GM11168 (cell line): ENCODE measurements at regions not wholly inside any gene's neighbourhood (a gene's known extent, or its start where the extent isn't known, plus 50 kb on each side); places are given as distances from the start of the nearest gene placed in this dataset.
"Not testable (repeated sequence)": the region's sequence is repeated elsewhere in the genome, so short reads cannot be mapped to it uniquely, and the experiment has no call there.

ENCODE experiments used
- in situ Hi-C: fragments of 300-500 bp; cut with MboI; formaldehyde crosslinking; loops from one replicate; pipeline ENCODE4 v1.12.0; 2022; ENCODE audit warnings: low sequenced_read_pairs; ENCODE audit not compliant: unreplicated experiment

DNA sequence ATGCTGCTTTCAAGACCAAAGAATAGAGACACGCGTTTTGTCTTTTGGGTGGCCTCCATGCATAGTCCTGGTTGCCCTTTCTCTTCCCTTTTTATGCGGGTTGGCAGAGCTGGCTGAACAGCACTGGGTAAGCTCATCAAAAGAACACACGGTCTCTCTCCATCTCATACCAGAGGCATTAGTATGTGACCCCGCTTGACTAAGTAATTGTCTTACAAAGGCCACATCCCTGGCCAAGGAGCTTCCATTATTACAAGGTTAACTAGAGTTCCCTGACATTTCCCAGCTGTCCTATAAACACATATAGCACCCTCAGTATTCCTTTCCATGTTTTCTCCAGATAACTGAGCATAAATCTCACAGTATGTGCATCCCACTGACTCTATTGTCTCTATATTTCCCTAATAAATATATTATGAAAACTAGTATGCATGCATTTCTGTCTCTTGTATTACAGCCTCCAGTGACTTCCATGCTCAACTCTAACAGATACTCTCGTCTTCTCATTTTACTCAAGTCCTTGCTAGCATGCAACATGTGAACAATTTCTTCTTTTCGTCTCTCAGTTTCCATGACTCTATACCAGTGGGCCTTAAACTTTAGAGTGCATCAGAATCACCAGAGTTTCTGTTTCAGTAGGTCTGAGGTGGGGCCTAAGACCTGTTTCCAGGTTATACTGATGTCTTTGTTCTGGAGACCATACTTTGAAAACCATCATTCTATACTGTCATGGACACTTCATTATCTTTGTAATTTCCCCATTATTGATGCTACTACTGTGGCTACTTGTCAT lies 247.7 kb upstream of the ARSJ start:
- in situ Hi-C loops: no loop called here

GRCh38 chr4:114229706-114230105 lies 250.3 kb upstream of the ARSJ start:
- in situ Hi-C loops: no loop called here

DNA sequence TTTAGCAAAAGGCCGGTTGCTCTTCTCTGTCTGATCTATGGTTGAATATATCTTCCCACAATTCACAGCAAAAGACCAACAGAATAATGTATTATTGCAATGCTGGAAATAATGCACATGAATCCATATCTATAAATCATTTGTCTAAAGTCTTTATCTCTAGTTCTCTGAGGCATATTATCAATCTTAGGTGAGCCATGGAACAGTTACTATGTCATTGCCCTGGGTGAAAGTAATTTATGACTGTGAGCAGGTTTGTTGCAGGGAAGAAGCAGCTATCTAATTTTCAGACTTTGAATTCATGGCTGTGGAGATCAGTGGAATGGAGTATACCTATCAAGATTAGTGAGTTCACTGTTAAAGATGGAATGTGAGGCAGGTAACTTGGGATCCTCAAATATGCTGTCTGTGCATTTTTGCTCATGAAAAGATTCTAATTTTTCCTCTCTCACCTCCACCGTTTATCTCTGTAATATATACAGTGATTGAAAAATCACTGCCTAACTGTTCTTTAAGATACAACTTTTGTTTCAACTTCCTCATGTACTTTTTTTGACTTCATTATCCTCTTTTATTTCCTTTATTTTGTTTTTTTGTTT lies 256.8 kb upstream of the ARSJ start:
- in situ Hi-C loops: no loop called here

DNA sequence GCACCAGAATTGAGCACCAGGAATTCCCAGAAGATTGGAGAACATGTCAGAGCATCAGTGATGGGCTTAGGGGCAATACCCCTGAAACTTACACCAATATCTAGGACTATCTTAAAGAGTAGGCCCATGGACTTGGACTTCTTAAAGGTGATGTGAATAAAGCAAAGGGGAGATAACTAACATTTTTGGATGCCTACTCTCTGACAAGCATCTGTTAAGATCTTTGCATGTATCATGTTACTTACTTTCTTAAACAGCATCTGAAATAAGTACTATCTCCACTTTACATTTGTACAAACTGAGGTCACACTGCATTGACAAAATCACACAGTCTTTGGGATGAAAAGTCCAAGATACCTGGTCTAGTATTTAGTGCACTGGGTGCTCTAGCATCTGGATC lies 258.6 kb upstream of the ARSJ start:
- in situ Hi-C loops: no loop called here

- in situ Hi-C loops: no loop called here
These were observed 270.1 kb upstream of the ARSJ start for GRCh38 chr4:114249561-114249960.

- in situ Hi-C loops: no loop called here
These were observed 270.5 kb upstream of the ARSJ start for GRCh38 chr4:114249976-114250375.

DNA sequence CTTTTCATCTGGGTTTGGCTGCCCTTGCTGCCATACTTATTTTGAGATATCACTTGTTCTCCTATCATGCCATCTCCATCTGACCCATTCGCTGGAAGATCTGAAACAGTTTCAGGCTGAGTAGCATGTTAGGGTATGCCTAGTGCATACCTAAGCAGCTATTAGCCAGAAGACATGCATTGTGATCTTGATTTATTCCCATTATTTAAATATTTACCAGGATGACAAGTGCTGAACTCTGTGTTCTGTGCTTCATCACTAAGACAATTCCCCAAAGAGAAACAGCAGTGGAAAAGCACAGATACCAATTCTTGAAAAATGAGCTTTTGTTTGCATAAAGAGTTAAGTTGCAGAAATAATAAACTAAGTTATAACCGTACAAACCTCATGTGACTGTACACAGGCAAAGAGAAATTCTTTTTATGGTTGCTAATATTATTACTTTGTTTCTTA lies 271.0 kb upstream of the ARSJ start:
- in situ Hi-C loops: no loop called here

GRCh38 chr4:114251020-114251419 lies 271.6 kb upstream of the ARSJ start:
- in situ Hi-C loops: no loop called here

DNA sequence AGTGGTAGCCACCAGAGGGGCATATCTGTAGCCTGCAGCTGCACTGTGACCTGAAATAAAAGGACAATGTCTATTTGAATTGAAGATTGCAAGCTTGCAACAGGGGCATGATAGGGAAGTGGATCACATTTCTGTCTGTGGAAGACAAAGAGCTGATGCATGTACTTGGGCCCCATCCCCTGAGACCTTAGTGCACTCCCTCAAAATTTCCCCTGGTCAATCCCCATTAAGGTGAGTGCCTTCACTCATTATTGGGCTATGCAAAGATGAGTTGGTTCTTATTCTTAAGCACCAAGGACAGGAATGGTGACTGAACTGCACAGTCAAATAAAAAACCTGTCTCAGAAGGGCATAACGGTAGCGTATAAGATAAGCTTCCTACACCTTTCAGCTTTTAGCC lies 273.1 kb upstream of the ARSJ start:
- in situ Hi-C loops: no loop called here

DNA sequence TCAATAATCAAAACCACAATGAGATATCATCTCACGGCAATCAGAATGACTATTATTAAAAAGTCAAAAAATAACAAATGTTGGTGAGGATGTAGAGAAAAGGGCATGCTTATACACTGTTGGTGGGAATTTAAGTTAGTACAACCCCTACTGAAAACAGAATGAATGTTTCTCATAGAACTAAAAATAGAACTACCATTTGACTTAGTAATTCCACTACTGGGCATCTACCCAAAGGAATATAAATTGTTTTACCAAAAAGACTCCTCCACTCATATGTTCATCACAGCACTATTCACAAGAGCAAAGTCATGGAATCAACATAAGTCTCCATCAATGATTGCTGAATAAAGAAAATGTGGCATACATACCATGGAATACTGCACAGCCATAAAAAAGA lies 278.1 kb upstream of the ARSJ start:
- in situ Hi-C loops: no loop called here

- in situ Hi-C loops: not testable (repeated sequence)
These were observed 283.0 kb upstream of the ARSJ start for GRCh38 chr4:114262421-114262820.

DNA sequence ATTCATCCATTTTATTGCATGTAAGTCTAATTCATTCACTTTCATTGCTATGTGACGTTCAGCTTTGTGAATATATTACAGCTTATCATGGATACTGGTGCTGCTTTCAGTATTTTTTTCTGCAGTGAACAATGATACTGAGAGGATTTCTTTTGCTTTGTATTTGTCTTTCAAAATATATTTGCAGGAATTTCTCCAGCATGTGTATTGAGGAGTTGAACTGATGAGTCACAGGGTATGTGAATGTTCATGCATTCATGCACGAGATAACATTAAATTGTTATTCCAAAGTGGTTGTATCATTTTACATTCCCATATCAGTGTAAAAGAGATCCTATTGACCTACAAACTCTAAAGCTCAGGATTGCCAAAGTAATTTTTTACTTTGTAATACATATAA lies 283.8 kb upstream of the ARSJ start:
- in situ Hi-C loops: no loop called here

DNA sequence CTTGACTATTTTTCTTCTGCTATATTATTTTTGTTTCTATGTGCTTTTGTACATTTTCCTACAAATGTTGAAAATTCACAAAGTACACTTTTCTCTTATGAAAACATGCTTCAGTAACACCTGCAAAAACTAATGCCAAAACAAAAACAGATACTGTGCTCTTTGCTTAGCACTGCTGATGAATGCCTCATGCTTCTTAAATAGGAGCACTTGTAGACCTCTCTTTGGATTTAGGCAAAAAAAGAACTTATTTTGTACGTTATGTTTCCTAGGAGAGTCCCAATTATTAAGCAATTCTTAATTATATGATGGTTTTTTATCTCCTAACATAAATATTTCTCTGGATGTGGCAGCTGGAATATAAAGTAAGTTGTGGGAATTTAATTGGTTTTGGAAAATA lies 285.0 kb upstream of the ARSJ start:
- in situ Hi-C loops: no loop called here

DNA sequence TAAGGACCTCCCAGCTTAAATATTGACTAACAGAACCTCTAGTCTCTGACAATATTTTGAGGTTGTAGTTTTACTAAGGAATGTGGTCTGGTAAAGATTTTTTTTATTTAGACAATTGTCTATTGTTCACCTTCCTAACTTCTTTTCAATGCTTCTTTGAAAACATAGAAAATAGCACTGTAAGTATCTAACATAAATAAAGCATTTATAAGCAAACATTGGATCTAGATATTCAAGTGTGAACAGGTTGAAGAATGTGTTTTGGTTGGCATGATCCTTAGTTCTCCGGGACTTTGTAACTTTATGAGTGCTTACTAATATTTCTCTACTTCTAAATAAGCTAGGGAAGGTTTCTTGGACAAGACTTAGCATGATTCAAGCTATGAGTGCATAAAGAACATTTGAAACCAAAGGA lies 285.4 kb upstream of the ARSJ start:
- in situ Hi-C loops: no loop called here

DNA sequence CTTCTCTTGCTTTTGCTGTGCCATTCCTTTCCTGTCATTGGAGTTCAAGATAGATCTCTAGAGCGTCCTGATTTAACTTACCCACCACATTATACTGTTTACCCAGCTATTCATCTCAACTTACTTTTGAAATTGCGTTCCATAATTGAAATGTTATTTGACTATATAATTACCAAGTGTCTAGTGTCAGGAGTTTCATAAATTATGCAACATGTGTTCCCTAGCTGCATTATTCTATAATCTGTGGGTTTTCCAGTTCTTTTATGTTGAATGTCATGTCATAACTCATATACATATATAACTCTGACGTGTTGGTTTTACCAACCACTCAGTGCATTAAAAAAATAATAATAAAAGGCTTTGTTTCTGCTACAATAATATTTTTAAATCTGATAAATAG lies 285.9 kb upstream of the ARSJ start:
- in situ Hi-C loops: no loop called here

- in situ Hi-C loops: no loop called here
These were observed 288.5 kb upstream of the ARSJ start for GRCh38 chr4:114267976-114268375.

- in situ Hi-C loops: no loop called here
These were observed 291.6 kb upstream of the ARSJ start for GRCh38 chr4:114271031-114271430.

GRCh38 chr4:114272226-114272625 lies 292.8 kb upstream of the ARSJ start:
- in situ Hi-C loops: no loop called here

GRCh38 chr4:114273238-114273637 lies 293.8 kb upstream of the ARSJ start:
- in situ Hi-C loops: no loop called here

- in situ Hi-C loops: no loop called here
These were observed 298.2 kb upstream of the ARSJ start for GRCh38 chr4:114277690-114278089.

DNA sequence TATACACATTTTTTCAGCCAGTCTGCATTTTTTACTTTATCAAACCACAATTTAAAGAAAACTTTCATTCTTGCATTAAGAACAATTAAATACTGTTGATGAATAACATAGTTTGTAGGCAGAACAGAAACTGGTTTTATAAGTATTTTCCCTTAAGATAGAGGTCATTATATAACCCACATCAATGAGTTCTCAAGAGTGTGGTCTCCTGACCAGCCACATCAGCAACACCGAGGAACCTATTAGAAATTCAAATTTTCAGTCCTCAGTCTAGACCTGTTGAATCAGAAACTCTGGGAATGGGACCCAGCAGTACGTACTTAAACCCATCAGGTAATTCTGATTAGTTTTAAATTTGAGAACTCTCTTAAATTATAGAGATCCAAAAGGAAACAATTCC lies 299.6 kb upstream of the ARSJ start:
- in situ Hi-C loops: no loop called here

DNA sequence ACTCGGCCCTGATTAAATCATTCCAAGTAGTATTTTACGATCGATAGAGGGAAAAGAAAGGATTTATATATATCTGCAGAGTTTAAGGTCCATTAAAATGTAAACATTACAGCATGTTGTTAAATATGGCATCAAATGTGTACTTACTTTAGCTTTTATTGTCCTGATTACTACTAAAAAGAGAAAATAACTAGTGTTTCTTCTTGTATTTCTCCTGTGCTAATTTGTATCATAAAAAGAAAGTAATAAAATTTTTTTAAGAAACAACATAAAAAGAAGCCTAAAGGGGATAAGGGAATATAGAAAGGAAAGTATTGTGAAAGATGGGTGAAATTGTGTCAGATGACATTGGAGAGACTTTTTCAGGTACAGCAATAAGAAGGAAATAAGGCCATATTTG lies 300.3 kb upstream of the ARSJ start:
- in situ Hi-C loops: no loop called here
